ENCODE measurements at regions not wholly inside any gene's neighbourhood (a gene's known extent, or its start where the extent isn't known, plus 50 kb on each side); places are given as distances from the start of the nearest gene placed in this dataset.

DNA sequence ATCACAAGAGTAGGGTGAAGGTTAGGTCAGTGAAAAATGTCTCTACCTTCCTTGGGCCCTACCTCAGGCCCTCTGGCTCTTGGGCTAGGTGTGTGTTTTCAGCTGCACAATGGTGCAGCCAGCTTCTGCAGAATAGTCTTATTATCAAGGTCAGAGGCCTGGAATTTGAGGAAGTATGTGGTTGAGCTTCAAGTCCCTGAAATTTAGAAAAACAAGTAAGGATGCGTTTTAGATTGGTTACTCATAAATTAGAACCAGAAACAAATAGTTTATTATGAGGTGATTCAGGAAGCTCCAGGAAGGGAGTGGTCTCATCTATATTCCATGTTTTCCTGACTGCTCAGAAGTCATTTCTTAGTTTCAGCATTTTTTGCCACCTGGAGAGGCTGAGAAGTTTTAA lies 204.2 kb upstream of the CELF4 start (continued):
- TF ChIP-seq, protein P1, sequence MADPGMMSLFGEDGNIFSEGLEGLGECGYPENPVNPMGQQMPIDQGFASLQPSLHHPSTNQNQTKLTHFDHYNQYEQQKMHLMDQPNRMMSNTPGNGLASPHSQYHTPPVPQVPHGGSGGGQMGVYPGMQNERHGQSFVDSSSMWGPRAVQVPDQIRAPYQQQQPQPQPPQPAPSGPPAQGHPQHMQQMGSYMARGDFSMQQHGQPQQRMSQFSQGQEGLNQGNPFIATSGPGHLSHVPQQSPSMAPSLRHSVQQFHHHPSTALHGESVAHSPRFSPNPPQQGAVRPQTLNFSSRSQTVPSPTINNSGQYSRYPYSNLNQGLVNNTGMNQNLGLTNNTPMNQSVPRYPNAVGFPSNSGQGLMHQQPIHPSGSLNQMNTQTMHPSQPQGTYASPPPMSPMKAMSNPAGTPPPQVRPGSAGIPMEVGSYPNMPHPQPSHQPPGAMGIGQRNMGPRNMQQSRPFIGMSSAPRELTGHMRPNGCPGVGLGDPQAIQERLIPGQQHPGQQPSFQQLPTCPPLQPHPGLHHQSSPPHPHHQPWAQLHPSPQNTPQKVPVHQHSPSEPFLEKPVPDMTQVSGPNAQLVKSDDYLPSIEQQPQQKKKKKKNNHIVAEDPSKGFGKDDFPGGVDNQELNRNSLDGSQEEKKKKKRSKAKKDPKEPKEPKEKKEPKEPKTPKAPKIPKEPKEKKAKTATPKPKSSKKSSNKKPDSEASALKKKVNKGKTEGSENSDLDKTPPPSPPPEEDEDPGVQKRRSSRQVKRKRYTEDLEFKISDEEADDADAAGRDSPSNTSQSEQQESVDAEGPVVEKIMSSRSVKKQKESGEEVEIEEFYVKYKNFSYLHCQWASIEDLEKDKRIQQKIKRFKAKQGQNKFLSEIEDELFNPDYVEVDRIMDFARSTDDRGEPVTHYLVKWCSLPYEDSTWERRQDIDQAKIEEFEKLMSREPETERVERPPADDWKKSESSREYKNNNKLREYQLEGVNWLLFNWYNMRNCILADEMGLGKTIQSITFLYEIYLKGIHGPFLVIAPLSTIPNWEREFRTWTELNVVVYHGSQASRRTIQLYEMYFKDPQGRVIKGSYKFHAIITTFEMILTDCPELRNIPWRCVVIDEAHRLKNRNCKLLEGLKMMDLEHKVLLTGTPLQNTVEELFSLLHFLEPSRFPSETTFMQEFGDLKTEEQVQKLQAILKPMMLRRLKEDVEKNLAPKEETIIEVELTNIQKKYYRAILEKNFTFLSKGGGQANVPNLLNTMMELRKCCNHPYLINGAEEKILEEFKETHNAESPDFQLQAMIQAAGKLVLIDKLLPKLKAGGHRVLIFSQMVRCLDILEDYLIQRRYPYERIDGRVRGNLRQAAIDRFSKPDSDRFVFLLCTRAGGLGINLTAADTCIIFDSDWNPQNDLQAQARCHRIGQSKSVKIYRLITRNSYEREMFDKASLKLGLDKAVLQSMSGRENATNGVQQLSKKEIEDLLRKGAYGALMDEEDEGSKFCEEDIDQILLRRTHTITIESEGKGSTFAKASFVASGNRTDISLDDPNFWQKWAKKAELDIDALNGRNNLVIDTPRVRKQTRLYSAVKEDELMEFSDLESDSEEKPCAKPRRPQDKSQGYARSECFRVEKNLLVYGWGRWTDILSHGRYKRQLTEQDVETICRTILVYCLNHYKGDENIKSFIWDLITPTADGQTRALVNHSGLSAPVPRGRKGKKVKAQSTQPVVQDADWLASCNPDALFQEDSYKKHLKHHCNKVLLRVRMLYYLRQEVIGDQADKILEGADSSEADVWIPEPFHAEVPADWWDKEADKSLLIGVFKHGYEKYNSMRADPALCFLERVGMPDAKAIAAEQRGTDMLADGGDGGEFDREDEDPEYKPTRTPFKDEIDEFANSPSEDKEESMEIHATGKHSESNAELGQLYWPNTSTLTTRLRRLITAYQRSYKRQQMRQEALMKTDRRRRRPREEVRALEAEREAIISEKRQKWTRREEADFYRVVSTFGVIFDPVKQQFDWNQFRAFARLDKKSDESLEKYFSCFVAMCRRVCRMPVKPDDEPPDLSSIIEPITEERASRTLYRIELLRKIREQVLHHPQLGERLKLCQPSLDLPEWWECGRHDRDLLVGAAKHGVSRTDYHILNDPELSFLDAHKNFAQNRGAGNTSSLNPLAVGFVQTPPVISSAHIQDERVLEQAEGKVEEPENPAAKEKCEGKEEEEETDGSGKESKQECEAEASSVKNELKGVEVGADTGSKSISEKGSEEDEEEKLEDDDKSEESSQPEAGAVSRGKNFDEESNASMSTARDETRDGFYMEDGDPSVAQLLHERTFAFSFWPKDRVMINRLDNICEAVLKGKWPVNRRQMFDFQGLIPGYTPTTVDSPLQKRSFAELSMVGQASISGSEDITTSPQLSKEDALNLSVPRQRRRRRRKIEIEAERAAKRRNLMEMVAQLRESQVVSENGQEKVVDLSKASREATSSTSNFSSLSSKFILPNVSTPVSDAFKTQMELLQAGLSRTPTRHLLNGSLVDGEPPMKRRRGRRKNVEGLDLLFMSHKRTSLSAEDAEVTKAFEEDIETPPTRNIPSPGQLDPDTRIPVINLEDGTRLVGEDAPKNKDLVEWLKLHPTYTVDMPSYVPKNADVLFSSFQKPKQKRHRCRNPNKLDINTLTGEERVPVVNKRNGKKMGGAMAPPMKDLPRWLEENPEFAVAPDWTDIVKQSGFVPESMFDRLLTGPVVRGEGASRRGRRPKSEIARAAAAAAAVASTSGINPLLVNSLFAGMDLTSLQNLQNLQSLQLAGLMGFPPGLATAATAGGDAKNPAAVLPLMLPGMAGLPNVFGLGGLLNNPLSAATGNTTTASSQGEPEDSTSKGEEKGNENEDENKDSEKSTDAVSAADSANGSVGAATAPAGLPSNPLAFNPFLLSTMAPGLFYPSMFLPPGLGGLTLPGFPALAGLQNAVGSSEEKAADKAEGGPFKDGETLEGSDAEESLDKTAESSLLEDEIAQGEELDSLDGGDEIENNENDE (IDR thresholded peaks at IDR 0.05; ENCODE audit: insufficient replicate concordance, low read length): no peak
- TF ChIP-seq RXRA (IDR thresholded peaks at IDR 0.05; ENCODE audit: insufficient read depth, low read depth, low read length) (no peak), POU5F1 (IDR thresholded peaks at IDR 0.05; ENCODE audit: low read depth, low read length) (no peak), SIN3A (conservative IDR thresholded peaks at IDR 0.05 in 1 of 2, IDR thresholded peaks at IDR 0.05 in 1 of 2; ENCODE audit: low read depth in 1 of 2, low read length in 2 of 2) (no peak), CBX5 (IDR thresholded peaks at IDR 0.05; ENCODE audit: low read depth, low read length) (no peak), FOSL1 (IDR thresholded peaks at IDR 0.05; ENCODE audit: insufficient read depth, low read depth, low read length) (no peak)

All from H1 (cell line).